ENCODE measurements at regions not wholly inside any gene's neighbourhood (a gene's known extent, or its start where the extent isn't known, plus 50 kb on each side); places are given as distances from the start of the nearest gene placed in this dataset.

- TF ChIP-seq GATA2 (IDR thresholded peaks at IDR 0.05; ENCODE audit: low read depth, low read length), result no peak
- TF ChIP-seq GATA3 (IDR thresholded peaks at IDR 0.05; ENCODE audit: low read depth, low read length), result no peak
These were observed 124.1 kb downstream of the TRIML1 start for GRCh38 chr4:188263321-188263720.

All from SH-SY5Y (cell line).